GM21723 (cell line): ENCODE measurements at regions not wholly inside any gene's neighbourhood (a gene's known extent, or its start where the extent isn't known, plus 50 kb on each side); places are given as distances from the start of the nearest gene placed in this dataset.
"Not testable (repeated sequence)": the region's sequence is repeated elsewhere in the genome, so short reads cannot be mapped to it uniquely, and the experiment has no call there.

Experiments
- ATAC-seq: cut with Tn5 transposase; IDR thresholded peaks from one replicate; pipeline ENCODE4 v1.9.1; 2021; ENCODE audit warnings: mild to moderate bottlenecking, moderate library complexity; ENCODE audit not compliant: unreplicated experiment

GRCh38 chr18:65671621-65672415, 79.0 kb upstream of the CDH7 start:
- ATAC-seq: no peak

GRCh38 chr18:65670145-65670544, 80.7 kb upstream of the CDH7 start:
- not testable (repeated sequence) for ATAC-seq

- no peak for ATAC-seq
Observed at GRCh38 chr18:65661391-65661790, 89.4 kb upstream of the CDH7 start.

- ATAC-seq: no peak
Observed at GRCh38 chr18:65659912-65660311, 90.9 kb upstream of the CDH7 start.

GRCh38 chr18:65659312-65659711, 91.5 kb upstream of the CDH7 start:
- no peak for ATAC-seq

GRCh38 chr18:65651192-65651591, 99.6 kb upstream of the CDH7 start:
- no peak for ATAC-seq

GRCh38 chr18:65632236-65632635, 118.6 kb upstream of the CDH7 start:
- ATAC-seq: no peak

GRCh38 chr18:65631766-65632165, 119.0 kb upstream of the CDH7 start:
- ATAC-seq: no peak

GRCh38 chr18:65628390-65628789, 122.4 kb upstream of the CDH7 start:
- no peak for ATAC-seq

GRCh38 chr18:65623676-65624075, 127.1 kb upstream of the CDH7 start:
- ATAC-seq: no peak

GRCh38 chr18:65622436-65622835, 128.4 kb upstream of the CDH7 start:
- ATAC-seq: no peak

GRCh38 chr18:65620076-65620696, 130.6 kb upstream of the CDH7 start:
- no peak for ATAC-seq

- no peak for ATAC-seq
Observed at GRCh38 chr18:65610939-65611338, 139.9 kb upstream of the CDH7 start.

- ATAC-seq: no peak
Observed at GRCh38 chr18:65608471-65608870, 142.3 kb upstream of the CDH7 start.

GRCh38 chr18:65607161-65607560, 143.7 kb upstream of the CDH7 start:
- ATAC-seq: no peak

GRCh38 chr18:65606551-65607130, 144.2 kb upstream of the CDH7 start:
- ATAC-seq: no peak

- not testable (repeated sequence) for ATAC-seq
Observed at GRCh38 chr18:65605352-65605751, 145.5 kb upstream of the CDH7 start.

- no peak for ATAC-seq
Observed at GRCh38 chr18:65601775-65602174, 149.0 kb upstream of the CDH7 start.

- ATAC-seq: no peak
Observed at GRCh38 chr18:65592435-65592834, 158.4 kb upstream of the CDH7 start.

- ATAC-seq: no peak
Observed at GRCh38 chr18:65587491-65587890, 163.3 kb upstream of the CDH7 start.

- not testable (repeated sequence) for ATAC-seq
Observed at GRCh38 chr18:65582094-65582493, 168.7 kb upstream of the CDH7 start.

- ATAC-seq: no peak
Observed at GRCh38 chr18:65568866-65569265, 181.9 kb upstream of the CDH7 start.
